ENCODE measurements at regions not wholly inside any gene's neighbourhood (a gene's known extent, or its start where the extent isn't known, plus 50 kb on each side); places are given as distances from the start of the nearest gene placed in this dataset.

DNA sequence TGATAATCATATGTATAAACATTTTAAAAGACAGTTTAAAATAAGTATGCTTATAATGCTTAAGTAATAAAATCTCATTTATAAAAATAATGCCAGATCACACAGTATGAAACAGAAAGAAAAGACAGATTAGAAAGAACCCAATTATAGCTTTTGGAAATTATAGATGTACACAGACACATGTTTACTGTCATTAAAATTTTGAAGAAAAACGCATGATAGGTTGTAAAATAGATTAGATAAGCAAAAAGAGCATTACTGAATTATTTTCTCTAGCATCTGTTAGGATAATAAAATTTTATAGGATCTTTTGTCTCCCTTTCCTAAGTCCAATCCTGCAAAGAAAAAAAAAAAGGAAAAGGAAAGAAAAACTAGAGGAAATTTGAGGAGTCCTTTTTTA, 1107.3 kb upstream of the LRRN3 start:
- no peak for DNase-seq

DNA sequence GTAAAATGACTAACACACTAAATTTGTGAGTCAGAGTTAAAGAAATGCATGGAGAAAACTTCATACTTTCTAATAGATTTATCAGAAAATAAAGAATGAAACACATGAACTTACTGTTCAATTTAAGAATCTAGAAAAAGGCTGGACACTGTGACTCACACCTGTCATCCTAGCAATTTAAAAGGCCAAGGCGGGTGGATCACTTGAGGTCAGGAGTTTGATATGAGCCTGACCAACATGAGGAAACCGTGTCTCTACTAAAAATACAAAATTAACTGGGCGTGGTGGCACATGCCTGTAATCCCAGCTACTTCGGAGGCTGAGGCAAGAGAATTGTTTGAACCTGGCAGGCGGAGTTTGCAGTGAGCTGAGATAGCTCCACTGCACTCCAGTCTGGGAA, 1106.2 kb upstream of the LRRN3 start:
- no peak for DNase-seq

DNA sequence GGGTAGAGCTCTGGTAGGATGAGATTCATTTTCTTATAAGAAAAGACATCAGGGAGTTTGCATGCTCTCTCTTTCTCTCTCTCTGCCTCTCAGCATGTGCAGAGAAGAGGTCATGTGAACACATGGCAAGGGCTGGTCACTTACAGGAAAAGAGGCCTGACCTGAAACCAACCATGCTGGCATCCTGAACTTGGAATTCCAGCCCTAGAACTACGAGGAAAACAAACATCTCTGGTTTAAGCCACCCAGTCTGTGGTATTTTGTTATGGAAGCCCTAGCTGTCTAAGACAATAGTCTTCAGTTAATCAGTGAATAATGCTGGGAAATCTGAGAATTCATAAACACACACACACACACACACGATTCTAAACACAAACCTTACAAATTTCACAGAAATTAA, 1104.2 kb upstream of the LRRN3 start:
- no peak for DNase-seq

DNA sequence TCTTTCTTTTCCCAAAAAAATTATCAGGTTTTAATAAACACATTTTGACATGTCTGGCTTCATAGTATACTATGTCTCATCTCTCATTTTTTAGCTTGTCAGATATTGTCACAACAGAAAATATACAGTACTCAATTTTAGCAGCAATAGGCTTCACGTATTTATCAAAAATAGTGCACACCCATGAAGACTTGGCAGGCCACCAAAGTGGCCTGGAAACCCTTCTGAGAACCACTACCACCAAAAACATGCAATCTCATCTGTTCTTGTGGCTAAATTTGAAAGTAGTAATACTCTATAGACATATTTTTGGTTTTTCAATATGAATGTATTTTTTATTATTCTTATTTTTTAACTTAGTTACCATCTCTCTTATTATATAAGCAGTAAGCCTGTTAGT, 1094.5 kb upstream of the LRRN3 start:
- no peak for DNase-seq

DNA sequence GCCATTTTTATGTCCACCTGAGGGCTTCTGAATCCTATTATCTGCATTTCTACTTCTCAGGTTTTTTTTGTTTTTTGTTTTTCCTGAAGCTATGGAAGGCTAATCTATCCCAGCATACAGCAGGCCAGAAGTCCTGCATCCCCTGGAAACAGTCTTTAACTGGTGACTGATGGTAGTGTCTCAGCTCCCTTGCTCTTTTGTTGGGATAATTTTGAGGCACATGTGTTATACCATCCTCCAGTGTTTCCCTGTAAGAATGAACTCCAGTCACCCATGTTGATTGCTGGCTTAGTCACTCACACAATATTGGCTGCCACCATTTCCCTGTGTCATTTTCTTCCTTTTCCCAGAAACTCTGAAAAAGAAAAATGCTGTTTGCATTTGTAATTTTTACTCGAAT, 1094.0 kb upstream of the LRRN3 start:
- no peak for DNase-seq

DNA sequence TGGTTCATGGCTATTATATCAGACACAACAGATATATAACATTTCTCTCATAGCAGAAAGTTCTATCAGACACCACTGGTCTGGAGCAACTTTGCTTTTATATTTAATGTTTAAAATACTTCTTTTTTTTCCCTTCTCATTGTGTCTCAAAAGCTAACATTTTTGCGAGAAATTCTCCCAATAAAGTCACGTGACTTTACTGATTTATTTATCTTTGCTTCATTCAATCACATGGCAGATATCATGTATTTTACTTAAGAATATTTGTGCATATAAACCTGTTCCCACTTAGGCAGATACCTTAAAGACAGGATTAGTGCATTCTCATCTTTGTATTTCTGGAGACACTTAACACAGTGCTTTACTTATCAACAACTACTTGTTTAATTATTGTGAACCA, 1093.1 kb upstream of the LRRN3 start:
- DNase-seq, result no peak

DNA sequence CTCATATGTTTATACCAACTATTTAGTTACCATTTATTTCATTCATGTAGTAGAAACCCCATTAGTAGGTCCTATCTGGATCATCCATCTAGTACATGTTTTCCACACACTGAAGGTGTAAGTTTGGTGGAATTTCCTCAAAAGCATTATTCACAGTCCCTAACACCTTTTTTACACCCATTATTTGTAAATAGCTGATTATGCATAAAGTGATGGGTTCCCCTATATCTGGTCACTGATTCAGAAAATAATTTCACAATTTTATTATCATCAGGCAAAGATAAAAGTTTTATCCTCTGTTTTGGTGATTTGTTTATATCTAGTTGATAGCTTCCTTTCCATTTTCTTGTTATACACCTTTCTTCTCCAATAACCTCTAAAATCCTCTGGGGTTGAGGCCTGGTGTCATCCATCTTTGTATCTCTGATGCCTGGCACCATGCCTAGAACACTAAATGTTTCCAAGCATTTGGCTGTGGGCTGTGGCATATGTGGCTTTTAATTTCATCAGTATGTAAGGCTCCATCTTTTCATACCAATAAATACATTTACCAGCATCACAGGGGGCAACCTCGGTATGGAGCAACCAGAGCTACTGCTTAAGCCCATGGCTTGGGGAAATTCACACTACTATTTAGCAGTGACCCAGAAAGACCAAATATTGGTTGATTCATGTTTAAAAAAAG, 1089.5 kb upstream of the LRRN3 start:
- peak; percentile 4 for DNase-seq

DNA sequence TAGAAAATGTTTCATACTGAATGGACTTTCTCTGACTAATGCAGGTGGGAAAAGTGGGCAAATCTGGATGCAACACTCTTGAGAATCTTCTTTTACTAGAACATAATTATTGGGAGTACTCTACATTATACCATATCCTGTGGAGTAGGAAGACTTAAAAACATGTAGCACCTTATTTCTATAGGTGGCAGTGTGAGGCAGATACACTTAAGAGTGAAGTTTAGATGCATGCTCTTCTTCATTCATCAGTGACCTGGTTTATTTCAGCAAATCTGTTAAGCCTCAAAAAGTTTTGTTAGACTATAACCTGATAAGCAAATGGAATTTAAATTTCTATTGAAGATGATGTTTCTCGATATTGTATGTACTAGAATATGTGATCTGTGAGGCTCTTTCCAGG, 1087.1 kb upstream of the LRRN3 start:
- DNase-seq, result peak; percentile 5

DNA sequence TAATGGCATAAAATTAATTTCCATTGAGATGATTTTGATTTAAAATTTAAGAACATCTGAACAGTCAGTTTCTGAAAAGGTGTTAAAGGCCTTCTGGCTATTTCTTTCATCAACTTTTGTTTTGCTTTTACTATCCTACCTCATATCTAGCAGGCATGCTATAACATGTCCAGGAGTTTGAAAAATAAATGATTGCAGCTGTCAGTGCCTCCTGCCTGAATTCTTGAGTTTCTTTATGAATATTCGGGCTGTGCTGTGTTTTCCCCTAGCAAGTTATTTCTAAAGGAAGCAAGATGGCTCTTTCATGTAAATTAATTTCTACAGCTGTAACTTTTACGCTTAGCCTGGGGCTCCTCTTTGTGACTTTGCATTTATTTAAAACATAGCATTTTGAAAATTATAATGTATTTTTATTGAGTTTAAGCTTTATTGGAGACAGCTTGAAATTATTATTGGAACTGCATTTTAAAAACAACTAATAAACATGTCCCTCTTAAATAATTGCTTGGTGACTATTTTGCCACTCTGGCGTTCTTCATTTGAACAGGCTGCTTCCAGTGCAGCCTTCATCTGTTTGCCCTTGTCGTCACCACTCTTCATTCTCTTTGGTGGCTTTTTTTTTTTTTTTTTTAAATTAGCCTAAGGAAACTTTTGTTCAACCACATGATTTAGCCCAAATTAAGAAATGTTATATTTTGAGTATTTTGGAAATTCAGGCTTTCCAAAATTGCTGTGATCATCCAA, 1083.4 kb upstream of the LRRN3 start:
- no peak for DNase-seq

DNA sequence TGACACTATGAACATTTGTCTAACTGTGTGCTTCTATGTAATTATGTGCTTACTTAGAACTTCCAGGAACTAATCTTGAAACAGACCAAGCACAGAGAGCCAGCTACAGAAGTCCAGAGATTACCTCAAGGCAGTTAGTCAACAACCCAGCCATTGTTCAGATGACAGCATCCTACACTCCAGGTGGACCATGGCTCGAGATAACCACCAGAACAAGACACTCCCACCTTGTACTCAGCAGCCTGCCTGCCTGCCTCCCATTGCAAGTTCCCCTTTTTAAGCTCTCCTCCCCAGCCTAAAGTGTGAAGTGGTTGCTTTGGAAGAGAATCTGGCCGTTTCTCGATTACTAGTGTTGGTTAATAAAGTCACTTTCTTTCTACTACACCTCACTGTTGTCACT, 1080.6 kb upstream of the LRRN3 start:
- DNase-seq, result no peak

DNA sequence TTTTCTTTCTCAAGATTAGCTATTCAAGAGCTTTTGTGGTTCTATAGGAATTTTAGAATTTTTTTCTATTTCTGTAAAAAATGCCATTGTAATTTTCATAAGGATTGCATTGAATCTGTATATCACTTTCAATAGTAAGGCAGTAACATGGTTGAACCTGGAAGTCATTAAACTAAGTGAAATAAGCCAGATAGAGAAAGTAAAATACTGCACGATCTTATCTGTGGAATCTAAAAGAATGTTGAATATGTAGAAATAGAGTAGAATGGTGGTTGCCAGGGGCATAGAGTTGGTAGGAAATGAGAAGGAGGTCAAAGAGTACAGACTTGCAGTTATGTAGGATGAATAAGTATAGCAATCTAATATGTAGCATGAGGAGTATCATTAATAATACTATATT, 1073.5 kb upstream of the LRRN3 start:
- DNase-seq, result no peak

DNA sequence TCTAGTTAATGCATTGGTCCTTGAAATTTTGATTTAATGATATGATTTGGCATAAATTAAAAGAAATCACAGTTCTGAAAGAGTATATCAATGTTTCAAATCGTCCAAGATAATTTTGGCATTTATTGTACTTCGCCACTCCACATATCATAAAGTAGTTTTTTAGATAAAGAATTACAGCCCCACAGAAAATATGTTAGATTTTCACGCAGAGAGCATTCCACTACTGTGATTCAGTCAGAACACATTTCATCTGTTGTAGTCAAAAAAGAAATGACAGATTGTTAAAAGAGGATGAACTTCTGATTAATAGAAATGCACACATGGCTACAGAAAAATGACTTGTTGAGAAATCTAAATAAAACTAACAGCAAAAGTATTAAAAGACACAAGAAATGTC, 1063.5 kb upstream of the LRRN3 start:
- no peak for DNase-seq

DNA sequence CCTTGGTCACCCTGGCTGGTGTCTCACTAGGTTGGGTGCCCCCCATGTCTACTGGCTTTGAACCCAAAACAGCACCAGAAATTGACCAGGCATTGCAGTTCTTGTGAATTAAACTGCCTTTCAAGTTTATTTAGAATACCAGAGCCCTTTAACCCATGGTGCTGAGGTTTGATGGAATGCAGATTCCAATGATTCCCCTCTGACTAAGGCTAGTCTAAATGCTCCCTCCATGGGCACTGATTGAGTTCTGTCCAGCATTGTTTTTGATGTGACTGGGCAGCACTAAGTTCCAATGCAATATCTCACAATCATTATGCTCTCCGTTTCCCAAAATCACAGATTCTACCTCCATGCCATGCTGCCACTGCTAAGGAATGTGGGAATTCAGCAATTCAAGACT, 1047.4 kb upstream of the LRRN3 start:
- no peak for DNase-seq

DNA sequence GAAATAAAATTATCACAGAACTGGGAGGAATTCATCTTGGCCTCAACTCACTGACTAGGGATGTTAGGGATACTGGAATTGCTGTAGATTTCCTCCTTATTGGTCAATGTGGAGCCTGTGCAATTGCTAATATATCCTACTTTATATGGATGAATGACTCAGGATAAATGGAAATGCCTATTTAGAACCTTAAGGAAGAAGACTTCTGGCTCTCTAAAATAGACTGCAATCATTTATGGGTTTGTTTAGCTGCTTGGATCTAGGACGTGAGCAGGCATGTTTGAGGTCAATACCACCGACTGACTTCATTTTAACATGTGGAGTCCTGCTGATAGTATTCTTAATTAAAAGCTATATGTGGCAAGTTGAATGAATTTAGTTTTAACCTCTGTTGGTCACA, 1040.1 kb upstream of the LRRN3 start:
- DNase-seq, result no peak

DNA sequence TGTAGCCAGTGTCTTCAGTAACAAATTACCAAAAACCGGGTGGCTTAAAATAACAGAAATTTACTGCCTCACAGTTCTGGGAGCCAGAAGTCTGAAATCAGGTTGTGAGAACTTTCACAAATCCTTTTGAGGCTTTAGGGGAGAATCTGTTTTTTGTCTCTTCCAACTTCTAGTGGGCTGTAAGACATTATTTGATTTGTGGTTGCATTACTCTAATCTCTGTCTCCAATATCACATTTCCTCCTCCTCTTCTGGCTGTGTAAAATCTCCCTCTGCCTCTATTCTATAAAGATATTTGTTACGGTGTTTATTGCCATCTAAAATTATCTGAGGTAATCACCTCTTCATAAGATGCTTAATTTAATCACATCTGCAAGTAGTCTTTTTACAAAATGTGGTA, 1039.6 kb upstream of the LRRN3 start:
- no peak for DNase-seq

DNA sequence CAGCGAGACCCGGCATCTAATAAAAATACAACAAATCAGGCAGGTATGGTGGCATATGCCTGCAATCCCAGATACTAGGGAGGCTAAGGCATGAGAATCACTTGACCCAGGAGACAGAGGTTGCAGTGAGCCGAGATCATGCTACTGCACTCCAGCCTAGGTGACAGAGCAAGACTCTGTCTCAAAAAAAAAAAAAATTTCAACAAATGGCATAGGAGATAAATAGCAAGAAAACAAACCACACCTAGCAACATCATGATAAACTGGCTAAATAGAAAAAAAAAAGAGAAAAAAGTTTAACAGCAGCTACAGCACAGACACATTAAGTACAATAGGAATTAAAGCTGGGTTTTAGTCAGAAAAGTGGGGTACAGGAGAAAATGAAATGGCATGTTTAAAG, 1034.6 kb upstream of the LRRN3 start:
- DNase-seq, result no peak

DNA sequence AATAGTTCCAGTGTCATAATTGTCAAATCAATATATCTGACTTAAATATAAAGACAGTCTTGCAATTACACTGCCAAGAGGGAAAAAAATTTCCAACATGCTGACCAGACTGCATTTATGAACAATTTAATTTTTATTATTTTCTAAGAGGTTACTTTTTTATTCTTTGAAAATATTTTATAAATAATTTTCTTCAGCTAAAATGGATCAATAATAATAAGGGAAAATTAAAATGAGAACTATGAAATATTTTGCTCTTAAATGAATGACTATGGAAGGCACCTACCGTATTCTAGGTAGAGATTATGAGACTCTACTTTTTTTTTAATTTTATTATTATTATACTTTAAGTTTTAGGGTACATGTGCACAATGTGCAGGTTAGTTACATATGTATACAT, 1032.5 kb upstream of the LRRN3 start:
- no peak for DNase-seq

DNA sequence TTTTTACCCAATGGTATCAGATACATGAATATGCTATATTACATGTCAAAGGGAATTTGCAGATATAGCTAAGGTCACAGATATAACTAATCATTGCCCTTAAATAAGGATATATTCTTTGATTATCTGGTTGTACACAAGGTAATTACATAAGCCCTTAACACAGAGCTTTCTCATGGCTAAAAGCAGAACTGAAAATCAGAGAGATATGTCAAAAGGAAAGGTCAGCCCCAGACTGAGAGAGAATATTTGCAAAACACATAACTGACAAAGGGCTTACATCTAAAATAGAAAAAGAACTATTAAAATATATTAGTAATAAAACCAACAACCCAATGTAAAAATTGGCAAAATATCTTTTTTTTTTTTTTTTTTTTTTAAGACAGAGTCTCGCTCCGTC, 1029.5 kb upstream of the LRRN3 start:
- no peak for DNase-seq

DNA sequence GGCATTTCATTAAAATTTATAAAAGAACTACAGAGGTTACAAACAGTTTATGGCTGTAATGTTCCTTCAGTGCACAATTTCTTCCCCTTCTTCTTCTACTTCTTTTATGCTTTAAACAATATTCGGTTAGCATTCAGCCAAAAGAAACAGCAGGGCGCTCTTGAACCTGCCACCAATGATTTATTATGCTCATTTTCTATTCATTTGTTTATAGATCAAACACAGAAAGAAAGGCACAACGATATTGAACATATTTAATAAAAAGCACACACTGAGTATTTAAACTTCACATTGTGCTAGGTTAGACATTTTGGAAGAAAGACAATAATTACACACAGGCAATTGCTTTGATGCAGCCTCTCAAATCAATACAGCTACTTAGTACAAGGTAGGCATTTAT, 1025.8 kb upstream of the LRRN3 start:
- peak; percentile 91 for DNase-seq

DNA sequence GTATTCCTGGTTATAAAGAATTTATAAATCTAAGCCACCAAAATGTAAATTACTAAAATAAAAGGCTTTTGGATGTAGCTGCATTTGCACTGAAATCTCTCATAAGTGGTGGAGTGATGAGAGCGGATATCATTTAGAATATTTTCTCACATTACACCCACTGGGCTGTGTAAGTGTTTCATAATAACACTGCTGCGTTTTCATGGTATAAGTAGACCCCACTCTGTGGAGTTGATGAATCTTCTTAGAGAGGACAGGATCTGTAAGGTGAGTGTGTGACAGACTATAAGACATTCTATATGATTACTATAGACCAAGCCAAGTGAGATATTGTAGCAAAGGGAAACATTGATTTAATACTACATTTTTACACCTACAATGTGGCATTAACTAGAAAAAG, 1024.1 kb upstream of the LRRN3 start:
- no peak for DNase-seq

DNA sequence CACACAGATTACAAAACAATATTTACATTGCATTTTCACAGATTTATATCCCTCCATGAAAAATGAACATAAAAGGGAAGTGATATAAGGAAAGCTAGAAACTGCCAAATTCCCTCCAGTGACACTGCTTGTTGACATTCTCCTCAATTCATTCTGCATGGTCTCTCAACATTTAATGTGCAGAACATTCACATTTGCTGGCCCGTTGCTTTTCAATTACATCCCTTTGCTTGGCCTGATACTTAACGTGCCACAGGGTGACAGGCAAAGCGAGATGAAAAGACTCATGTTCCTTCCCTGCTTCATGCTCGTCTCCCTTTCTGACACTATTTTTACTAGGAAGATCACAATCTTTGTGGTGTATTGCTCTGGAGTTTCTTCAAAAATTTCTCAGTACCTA, 1019.7 kb upstream of the LRRN3 start:
- no peak for DNase-seq

DNA sequence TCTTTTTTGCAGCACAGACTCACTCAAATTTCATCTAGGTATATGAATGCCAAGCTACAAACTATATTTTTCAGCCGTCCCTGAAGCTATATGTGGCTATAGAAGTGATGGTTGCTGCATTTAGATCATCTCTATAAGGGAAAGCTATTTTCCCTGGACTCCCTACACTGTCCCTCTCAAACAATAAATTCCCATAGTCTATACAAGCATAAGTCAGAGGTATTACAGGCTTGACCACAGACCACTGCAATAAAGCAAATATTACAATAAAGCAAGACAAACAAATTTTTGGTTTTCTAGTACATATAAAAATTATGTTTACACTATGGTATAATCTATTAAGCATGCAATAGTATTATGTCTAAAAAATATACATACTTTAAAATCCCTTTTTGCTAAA, 1015.5 kb upstream of the LRRN3 start:
- DNase-seq, result no peak

DNA sequence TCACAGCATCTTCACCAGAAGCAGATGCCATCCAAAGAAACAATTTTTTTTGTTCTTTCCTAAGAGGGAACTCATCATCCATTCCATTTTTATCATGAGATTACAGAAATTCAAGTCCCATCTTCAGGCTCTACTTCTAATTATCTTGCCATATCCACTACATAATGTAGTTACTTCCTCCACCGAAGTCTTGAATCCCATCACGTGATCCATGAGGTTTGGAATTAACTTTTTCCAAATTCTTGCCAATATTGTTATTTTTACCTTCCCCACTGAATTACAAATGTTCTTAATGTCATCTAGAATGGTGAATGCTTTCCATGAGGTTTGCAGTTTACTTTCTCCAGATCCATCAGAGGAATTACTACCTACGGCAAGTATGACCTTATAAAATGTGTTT, 1014.7 kb upstream of the LRRN3 start:
- no peak for DNase-seq

DNA sequence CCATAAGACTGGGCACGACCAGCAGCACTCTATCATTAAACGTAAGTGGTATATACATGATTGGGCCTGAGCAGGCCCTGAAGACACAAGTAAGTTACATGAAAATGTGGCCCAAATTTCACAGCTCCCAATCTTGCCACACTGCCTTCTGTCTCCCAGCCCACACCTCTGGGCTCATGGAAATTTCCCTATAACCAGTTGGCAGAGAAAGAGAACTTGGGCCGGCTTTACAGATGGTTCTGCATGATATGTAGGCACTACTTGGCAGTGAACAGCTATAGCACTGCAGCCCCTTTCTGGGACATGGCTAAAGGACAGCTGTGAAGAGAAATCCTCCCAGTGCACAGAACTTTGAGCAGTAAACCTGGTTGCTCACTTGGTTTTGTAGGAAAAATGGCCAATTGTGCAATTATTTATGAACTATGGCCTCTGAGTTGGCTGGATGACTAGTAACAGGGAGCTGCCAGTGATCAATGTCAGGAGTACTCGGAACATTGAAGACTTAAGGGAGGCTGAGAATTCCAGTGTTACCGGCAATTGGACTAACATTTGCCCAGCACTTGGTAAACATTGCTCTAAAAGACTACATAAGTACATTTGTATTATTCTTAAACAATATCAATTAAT, 1006.6 kb upstream of the LRRN3 start:
- no peak for DNase-seq

All from NCI-H1092 treated with DMSO at 0.1 percent for 48 hours (cell line).